WTC11 (cell line): ENCODE measurements at regions not wholly inside any gene's neighbourhood (a gene's known extent, or its start where the extent isn't known, plus 50 kb on each side); places are given as distances from the start of the nearest gene placed in this dataset.

Source experiments
- CTCF ChIP-seq: fragments of 200-600 bp; IDR thresholded peaks from 2 replicates; pipeline ENCODE4 v1.8.0; 2022; ENCODE audit warnings: antibody characterized with exemption
- NFYB ChIP-seq: sonication (generic); formaldehyde crosslinking; conservative IDR thresholded peaks from 2 replicates; pipeline ENCODE4 v1.8.0; 2022; ENCODE audit warnings: low read depth, missing genetic modification reagents
- NR1H2 ChIP-seq: sonication (generic); formaldehyde crosslinking; IDR thresholded peaks from 2 replicates; pipeline ENCODE4 v1.9.0; 2021; ENCODE audit warnings: mild to moderate bottlenecking, moderate library complexity, missing genetic modification reagents
- NR2C2 ChIP-seq: sonication (generic); formaldehyde crosslinking; IDR thresholded peaks from 2 replicates; pipeline ENCODE4 v1.8.0; 2022; ENCODE audit warnings: mild to moderate bottlenecking, missing genetic modification reagents
- NR3C1 ChIP-seq: sonication (generic); formaldehyde crosslinking; conservative IDR thresholded peaks from 2 replicates; pipeline ENCODE4 v1.8.1; 2023; ENCODE audit warnings: low read depth, mild to moderate bottlenecking, missing genetic modification reagents
- SMAD4 ChIP-seq: sonication (generic); formaldehyde crosslinking; IDR thresholded peaks from 2 replicates; pipeline ENCODE4 v1.8.0; 2022; ENCODE audit warnings: mild to moderate bottlenecking, missing genetic modification reagents
- TEAD4 ChIP-seq: sonication (generic); formaldehyde crosslinking; IDR thresholded peaks from 2 replicates; pipeline ENCODE4 v1.8.0; 2022; ENCODE audit warnings: mild to moderate bottlenecking, missing genetic modification reagents
- USF1 ChIP-seq: sonication (generic); formaldehyde crosslinking; IDR thresholded peaks from 2 replicates; pipeline ENCODE4 v1.8.0; 2022; ENCODE audit warnings: mild to moderate bottlenecking, missing genetic modification reagents
- ZNF263 ChIP-seq: sonication (generic); formaldehyde crosslinking; IDR thresholded peaks from 2 replicates; pipeline ENCODE4 v1.8.1; 2022; ENCODE audit warnings: low read depth, mild to moderate bottlenecking, moderate library complexity, missing genetic modification reagents
- ZNF281 ChIP-seq: sonication (generic); formaldehyde crosslinking; IDR thresholded peaks from 2 replicates; pipeline ENCODE4 v1.8.0; 2023; ENCODE audit warnings: mild to moderate bottlenecking, missing genetic modification reagents

- TF ChIP-seq NFYB (CRISPR knock-in tag) (no peak), SMAD4 (CRISPR knock-in tag) (no peak), CTCF (no peak), ZNF263 (no peak), TEAD4 (no peak), ZNF281 (CRISPR knock-in tag) (no peak), NR1H2 (no peak), USF1 (CRISPR knock-in tag) (no peak), NR3C1 (CRISPR knock-in tag) (no peak), NR2C2 (CRISPR knock-in tag) (no peak)
Measured at GRCh38 chr11:15471048-15471894, 356.5 kb downstream of the INSC start.
